Keratinocyte (primary cell): ENCODE measurements at regions not wholly inside any gene's neighbourhood (a gene's known extent, or its start where the extent isn't known, plus 50 kb on each side); places are given as distances from the start of the nearest gene placed in this dataset.

ENCODE experiments used
- DNase-seq: peaks from one replicate; pipeline ENCODE4 v3.0.0-alpha.2; 2011; ENCODE audit warnings: low read depth, missing footprints, low spot score
- FAIRE-seq: peaks from 2 replicates; lab custom pipeline; 2011; peaks lifted over from hg19 to GRCh38; lab: Jason Lieb, UNC
- H2AFZ ChIP-seq: 2 replicates; pipeline ENCODE4 v1.6.0; 2012; ENCODE audit warnings: low read length, control low read depth, inconsistent platforms; ENCODE audit not compliant: control insufficient read depth
- H3K27ac ChIP-seq: 2 replicates; pipeline ENCODE4 v1.5.1; 2011; ENCODE audit warnings: low read length; ENCODE audit not compliant: control insufficient read depth, insufficient read depth
- H3K27me3 ChIP-seq: 3 replicates; pipeline ENCODE4 v1.6.0; 2011; ENCODE audit warnings: low read length; ENCODE audit not compliant: control insufficient read depth, insufficient read depth; ENCODE audit errors: extremely low read depth
- H3K36me3 ChIP-seq, 2 experiments: 2 replicates in 1 of 2; 3 replicates in 1 of 2; pipeline ENCODE4 v1.5.1; 2011; ENCODE audit warnings: low read length in 2 of 2, mild to moderate bottlenecking in 1 of 2; ENCODE audit not compliant: control insufficient read depth in 2 of 2, insufficient read depth in 2 of 2; ENCODE audit errors: extremely low read depth in 1 of 2
- H3K4me1 ChIP-seq: 3 replicates; pipeline ENCODE4 v1.5.1; 2011; ENCODE audit warnings: low read length; ENCODE audit not compliant: control insufficient read depth, insufficient read depth; ENCODE audit errors: extremely low read depth
- H3K4me2 ChIP-seq: 3 replicates; pipeline ENCODE4 v1.6.0; 2011; ENCODE audit warnings: low read depth, low read length; ENCODE audit not compliant: control insufficient read depth, insufficient read depth; ENCODE audit errors: extremely low read depth
- H3K4me3 ChIP-seq, 3 experiments: fragments of 200-600 bp in 1 of 3; sonication (generic) in 1 of 3; 2 replicates in 2 of 3; 3 replicates in 1 of 3; pipeline ENCODE4 v1.5.1; 2011 to 2016; ENCODE audit warnings: low read length in 3 of 3, mild to moderate bottlenecking in 3 of 3, control low read depth in 2 of 3, inconsistent platforms in 1 of 3, low read depth in 1 of 3, mixed read lengths in 1 of 3, mixed run types in 1 of 3, moderate library complexity in 1 of 3; ENCODE audit not compliant: control insufficient read depth in 2 of 3, insufficient read depth in 2 of 3; ENCODE audit errors: extremely low read depth in 1 of 3
- H3K79me2 ChIP-seq: 2 replicates; pipeline ENCODE4 v1.6.0; 2012; ENCODE audit warnings: low read length; ENCODE audit not compliant: control insufficient read depth, insufficient read depth
- H3K9ac ChIP-seq: 3 replicates; pipeline ENCODE4 v1.6.0; 2011; ENCODE audit warnings: low read length; ENCODE audit not compliant: control insufficient read depth, insufficient read depth; ENCODE audit errors: extremely low read depth
- H3K9me1 ChIP-seq: 3 replicates; pipeline ENCODE4 v1.6.0; 2011; ENCODE audit warnings: low read length; ENCODE audit not compliant: control insufficient read depth, insufficient read depth; ENCODE audit errors: extremely low read depth
- H3K9me3 ChIP-seq: 2 replicates; pipeline ENCODE4 v1.5.1; 2012; ENCODE audit warnings: low read depth, low read length; ENCODE audit not compliant: control insufficient read depth
- H4K20me1 ChIP-seq: 3 replicates; pipeline ENCODE4 v1.6.0; 2011; ENCODE audit warnings: low read length; ENCODE audit not compliant: control insufficient read depth, insufficient read depth; ENCODE audit errors: extremely low read depth
- EZH2 ChIP-seq: IDR thresholded peaks from one replicate; pipeline ENCODE4 v1.6.1; 2012; ENCODE audit warnings: inconsistent platforms, mild to moderate bottlenecking, low read length, moderate library complexity
- dilution Hi-C: fragments of 300-500 bp; cut with MboI; formaldehyde crosslinking; loops from one replicate; pipeline ENCODE4 v1.7.0; 2020; ENCODE audit warnings: low sequenced_read_pairs; ENCODE audit not compliant: extremely low pct_ligation_motif_present
- TF ChIP-seq, protein P1 (sequence below), 3 experiments: IDR thresholded peaks in 1 of 3; conservative IDR thresholded peaks in 1 of 3; optimal IDR thresholded peaks in 1 of 3; 2 replicates in 2 of 3; 3 replicates in 1 of 3; pipeline versions ENCODE3 to v1.5.1; 2011; ENCODE audit warnings: low read length in 3 of 3, mild to moderate bottlenecking in 3 of 3, moderate library complexity in 2 of 3, control low read depth in 1 of 3, inconsistent platforms in 1 of 3; ENCODE audit not compliant: insufficient read depth in 2 of 3; ENCODE audit errors: extremely low read depth in 1 of 3

DNA sequence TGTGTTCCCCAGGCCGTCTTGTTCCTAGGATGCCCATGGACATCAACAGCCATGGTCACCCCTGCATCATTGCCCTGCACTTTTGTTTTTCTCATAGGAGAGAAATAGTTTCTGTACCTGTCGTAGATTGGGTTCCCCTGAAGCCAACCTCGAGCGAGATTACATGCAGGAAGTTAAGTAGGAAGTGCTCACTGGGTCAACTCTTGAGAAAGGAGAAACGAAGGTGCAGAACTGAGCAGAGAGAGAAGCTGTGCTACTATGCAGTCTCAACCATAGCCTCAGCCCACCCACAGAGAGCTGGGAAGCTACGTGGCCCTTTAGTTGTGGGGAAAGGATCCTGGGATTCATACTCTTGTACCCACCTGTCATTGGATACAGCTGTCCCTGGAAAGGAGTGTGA lies 165.2 kb downstream of the HERPUD2 start:
- dilution Hi-C loops: no loop called here
- Histone ChIP-seq H3K9me3 (no peaks in the 10 kb centered on the region), H3K4me3 (no peak overlapping the region), H4K20me1 (no peaks in the 10 kb centered on the region), H2AFZ (no peak overlapping the region), H3K36me3 (no peaks in the 10 kb centered on the region), H3K27ac (no peak overlapping the region), H3K27me3 (no peaks in the 10 kb centered on the region), H3K4me2 (no peak overlapping the region), H3K79me2 (no peaks in the 10 kb centered on the region), H3K9ac (no peak overlapping the region), H3K9me1 (no peaks in the 10 kb centered on the region), H3K4me1 (no peaks in the 10 kb centered on the region)
- TF ChIP-seq EZH2: no peak
- TF ChIP-seq, protein P1, sequence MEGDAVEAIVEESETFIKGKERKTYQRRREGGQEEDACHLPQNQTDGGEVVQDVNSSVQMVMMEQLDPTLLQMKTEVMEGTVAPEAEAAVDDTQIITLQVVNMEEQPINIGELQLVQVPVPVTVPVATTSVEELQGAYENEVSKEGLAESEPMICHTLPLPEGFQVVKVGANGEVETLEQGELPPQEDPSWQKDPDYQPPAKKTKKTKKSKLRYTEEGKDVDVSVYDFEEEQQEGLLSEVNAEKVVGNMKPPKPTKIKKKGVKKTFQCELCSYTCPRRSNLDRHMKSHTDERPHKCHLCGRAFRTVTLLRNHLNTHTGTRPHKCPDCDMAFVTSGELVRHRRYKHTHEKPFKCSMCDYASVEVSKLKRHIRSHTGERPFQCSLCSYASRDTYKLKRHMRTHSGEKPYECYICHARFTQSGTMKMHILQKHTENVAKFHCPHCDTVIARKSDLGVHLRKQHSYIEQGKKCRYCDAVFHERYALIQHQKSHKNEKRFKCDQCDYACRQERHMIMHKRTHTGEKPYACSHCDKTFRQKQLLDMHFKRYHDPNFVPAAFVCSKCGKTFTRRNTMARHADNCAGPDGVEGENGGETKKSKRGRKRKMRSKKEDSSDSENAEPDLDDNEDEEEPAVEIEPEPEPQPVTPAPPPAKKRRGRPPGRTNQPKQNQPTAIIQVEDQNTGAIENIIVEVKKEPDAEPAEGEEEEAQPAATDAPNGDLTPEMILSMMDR (optimal IDR thresholded peaks at IDR 0.05 in 1 of 3, IDR thresholded peaks at IDR 0.05 in 1 of 3, conservative IDR thresholded peaks at IDR 0.05 in 1 of 3; ENCODE audit: extremely low read depth in 1 of 3, insufficient read depth in 2 of 3, low read length in 3 of 3): no peak
- FAIRE-seq (no peak), DNase-seq (no peak)

DNA sequence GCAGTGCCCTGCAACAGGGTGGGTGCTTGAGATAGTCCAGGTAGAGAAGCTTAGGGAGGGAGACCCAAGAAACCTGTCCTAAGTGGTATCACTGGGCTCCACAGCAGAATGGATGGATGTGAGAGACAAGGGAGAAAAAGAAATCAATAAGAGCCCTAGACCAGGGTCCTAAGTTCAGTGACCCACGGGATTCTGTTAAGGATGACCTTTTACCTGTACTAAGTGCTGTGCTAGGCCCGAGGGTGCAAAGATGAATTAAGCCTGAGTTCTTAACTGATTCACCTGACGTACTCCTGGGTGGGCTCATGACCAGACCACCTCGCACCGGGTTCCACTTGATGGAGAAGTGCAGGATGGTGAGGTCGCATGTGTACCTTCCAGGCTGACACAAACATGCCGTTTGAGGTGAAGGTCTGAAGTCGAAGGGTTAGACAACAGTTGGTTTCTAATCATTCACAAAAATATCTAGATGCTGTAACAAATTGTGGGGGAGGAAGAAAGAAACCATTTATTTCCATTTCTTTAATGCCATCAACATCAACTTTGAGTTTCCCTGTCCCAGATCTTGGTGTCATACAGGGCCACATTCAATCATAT lies 166.5 kb downstream of the HERPUD2 start:
- H3K36me3 ChIP-seq: no peaks in the 10 kb centered on the region
- H3K27me3 ChIP-seq: no peaks in the 10 kb centered on the region
- DNase-seq (no peak), FAIRE-seq (no peak)
- H3K9ac ChIP-seq: no peak overlapping the region
- H3K4me1 ChIP-seq: no peaks in the 10 kb centered on the region
- no peaks in the 10 kb centered on the region for H3K9me3 ChIP-seq
- dilution Hi-C loops: no loop called here
- no peaks in the 10 kb centered on the region for H4K20me1 ChIP-seq
- no peak overlapping the region for H3K27ac ChIP-seq
- TF ChIP-seq, protein P1 (optimal IDR thresholded peaks at IDR 0.05 in 1 of 3, IDR thresholded peaks at IDR 0.05 in 1 of 3, conservative IDR thresholded peaks at IDR 0.05 in 1 of 3; ENCODE audit: extremely low read depth in 1 of 3, insufficient read depth in 2 of 3, low read length in 3 of 3): no peak
- TF ChIP-seq EZH2: no peak
- no peak overlapping the region for H3K4me2 ChIP-seq
- no peak overlapping the region for H2AFZ ChIP-seq
- H3K9me1 ChIP-seq: no peaks in the 10 kb centered on the region
- H3K4me3 ChIP-seq: no peak overlapping the region
- no peaks in the 10 kb centered on the region for H3K79me2 ChIP-seq
